BE2C (cell line): ENCODE measurements at regions not wholly inside any gene's neighbourhood (a gene's known extent, or its start where the extent isn't known, plus 50 kb on each side); places are given as distances from the start of the nearest gene placed in this dataset.

Experiments used
- DNase-seq: peaks from one replicate; pipeline ENCODE4 v3.0.0-alpha.2; 2020
- H3K27me3 ChIP-seq: fragments of 250-450 bp; sonication (Bioruptor Pico); 2 replicates; pipeline ENCODE4 v1.5.1; 2020; ENCODE audit warnings: mild to moderate bottlenecking
- H3K36me3 ChIP-seq: fragments of 250-450 bp; sonication (Bioruptor Pico); 2 replicates; pipeline ENCODE4 v1.5.1; 2020; ENCODE audit warnings: mild to moderate bottlenecking
- H3K4me1 ChIP-seq: fragments of 250-450 bp; sonication (Bioruptor Pico); 2 replicates; pipeline ENCODE4 v1.5.1; 2020
- H3K4me3 ChIP-seq: 2 replicates; pipeline ENCODE4 v1.5.1; 2011; ENCODE audit warnings: low read depth, low read length
- H3K9me3 ChIP-seq: fragments of 250-450 bp; sonication (Bioruptor Pico); 2 replicates; pipeline ENCODE4 v1.5.1; 2020
- TF ChIP-seq, protein P1 (sequence below): IDR thresholded peaks from 2 replicates; pipeline ENCODE4 v1.5.1; 2012; ENCODE audit warnings: mild to moderate bottlenecking, low read depth, low read length

- no peaks in the 10 kb centered on the region for H3K9me3 ChIP-seq
- no peaks in the 10 kb centered on the region; the same call in 1 of the 2 replicates for H3K4me1 ChIP-seq
- TF ChIP-seq, protein P1, sequence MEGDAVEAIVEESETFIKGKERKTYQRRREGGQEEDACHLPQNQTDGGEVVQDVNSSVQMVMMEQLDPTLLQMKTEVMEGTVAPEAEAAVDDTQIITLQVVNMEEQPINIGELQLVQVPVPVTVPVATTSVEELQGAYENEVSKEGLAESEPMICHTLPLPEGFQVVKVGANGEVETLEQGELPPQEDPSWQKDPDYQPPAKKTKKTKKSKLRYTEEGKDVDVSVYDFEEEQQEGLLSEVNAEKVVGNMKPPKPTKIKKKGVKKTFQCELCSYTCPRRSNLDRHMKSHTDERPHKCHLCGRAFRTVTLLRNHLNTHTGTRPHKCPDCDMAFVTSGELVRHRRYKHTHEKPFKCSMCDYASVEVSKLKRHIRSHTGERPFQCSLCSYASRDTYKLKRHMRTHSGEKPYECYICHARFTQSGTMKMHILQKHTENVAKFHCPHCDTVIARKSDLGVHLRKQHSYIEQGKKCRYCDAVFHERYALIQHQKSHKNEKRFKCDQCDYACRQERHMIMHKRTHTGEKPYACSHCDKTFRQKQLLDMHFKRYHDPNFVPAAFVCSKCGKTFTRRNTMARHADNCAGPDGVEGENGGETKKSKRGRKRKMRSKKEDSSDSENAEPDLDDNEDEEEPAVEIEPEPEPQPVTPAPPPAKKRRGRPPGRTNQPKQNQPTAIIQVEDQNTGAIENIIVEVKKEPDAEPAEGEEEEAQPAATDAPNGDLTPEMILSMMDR, result no peak
- no peaks in the 10 kb centered on the region for H3K36me3 ChIP-seq
- peak; percentile 20 for DNase-seq
- H3K4me3 ChIP-seq, result no peak overlapping the region
- no peaks in the 10 kb centered on the region for H3K27me3 ChIP-seq
These were observed 56.3 kb upstream of the SMIM36 start for GRCh38 chr17:55567240-55568214.

DNA sequence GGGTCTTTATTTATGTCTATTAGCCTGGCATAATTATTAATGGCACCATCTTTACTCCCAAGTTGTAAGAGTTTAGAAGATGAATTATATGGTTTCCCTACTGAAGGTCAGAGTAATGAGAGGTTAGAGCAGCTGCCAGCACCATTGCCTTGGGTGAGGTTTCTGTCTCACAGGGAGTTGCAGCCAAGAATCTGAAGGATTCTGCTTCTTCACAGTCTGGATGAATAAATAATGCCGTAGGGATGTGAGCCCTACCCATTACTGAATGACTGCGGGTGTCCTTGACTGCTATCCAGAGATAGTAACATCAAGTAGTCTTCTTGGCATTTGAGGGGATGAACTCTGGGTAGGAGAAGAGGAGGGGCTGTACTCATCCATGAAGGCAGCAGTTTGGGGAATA, 52.8 kb upstream of the SMIM36 start:
- TF ChIP-seq, protein P1, result no peak
- H3K27me3 ChIP-seq, result no peaks in the 10 kb centered on the region
- H3K4me3 ChIP-seq, result no peak overlapping the region
- H3K4me1 ChIP-seq, result no peaks in the 10 kb centered on the region; the same call in 1 of the 2 replicates
- H3K36me3 ChIP-seq, result no peaks in the 10 kb centered on the region
- DNase-seq, result no peak
- no peaks in the 10 kb centered on the region; the same call in 1 of the 2 replicates for H3K9me3 ChIP-seq

- no peaks in the 10 kb centered on the region for H3K36me3 ChIP-seq
- H3K27me3 ChIP-seq, result no peaks in the 10 kb centered on the region
- no peaks in the 10 kb centered on the region; the same call in 1 of the 2 replicates for H3K9me3 ChIP-seq
- TF ChIP-seq, protein P1, result no peak
- no peak overlapping the region for H3K4me3 ChIP-seq
- no peaks in the 10 kb centered on the region; the same call in 1 of the 2 replicates for H3K4me1 ChIP-seq
- no peak for DNase-seq
These were observed 52.1 kb upstream of the SMIM36 start for GRCh38 chr17:55563363-55563762.

DNA sequence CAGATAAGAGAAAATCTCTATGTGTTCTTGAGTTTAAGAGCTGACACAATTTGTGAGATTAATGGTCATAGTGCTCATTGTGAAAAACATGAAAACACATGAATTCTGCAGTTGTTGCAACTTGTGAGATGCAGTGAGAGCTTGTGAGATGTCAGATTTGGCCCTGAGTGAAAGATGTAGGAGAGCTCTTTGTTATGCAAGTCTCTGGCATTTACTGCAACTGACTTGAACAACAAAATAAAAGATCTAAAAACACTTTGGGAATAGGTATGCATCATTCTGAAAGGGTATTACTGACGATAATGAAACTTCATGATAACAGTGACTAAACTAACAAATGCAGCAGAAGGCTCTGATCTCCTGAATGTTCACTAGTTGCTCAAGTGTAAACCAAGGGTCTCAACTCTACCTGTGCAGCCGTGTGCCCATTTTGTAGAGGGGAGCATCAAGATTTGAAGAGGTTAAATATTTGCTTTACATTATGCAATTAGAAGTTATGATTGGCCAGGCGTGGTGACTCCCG, 50.8 kb upstream of the SMIM36 start:
- no peak overlapping the region for H3K4me3 ChIP-seq
- TF ChIP-seq, protein P1, result no peak
- no peaks in the 10 kb centered on the region for H3K36me3 ChIP-seq
- H3K9me3 ChIP-seq, result no peaks in the 10 kb centered on the region; the same call in 1 of the 2 replicates
- no peaks in the 10 kb centered on the region; the same call in 1 of the 2 replicates for H3K4me1 ChIP-seq
- no peaks in the 10 kb centered on the region for H3K27me3 ChIP-seq
- no peak for DNase-seq

DNA sequence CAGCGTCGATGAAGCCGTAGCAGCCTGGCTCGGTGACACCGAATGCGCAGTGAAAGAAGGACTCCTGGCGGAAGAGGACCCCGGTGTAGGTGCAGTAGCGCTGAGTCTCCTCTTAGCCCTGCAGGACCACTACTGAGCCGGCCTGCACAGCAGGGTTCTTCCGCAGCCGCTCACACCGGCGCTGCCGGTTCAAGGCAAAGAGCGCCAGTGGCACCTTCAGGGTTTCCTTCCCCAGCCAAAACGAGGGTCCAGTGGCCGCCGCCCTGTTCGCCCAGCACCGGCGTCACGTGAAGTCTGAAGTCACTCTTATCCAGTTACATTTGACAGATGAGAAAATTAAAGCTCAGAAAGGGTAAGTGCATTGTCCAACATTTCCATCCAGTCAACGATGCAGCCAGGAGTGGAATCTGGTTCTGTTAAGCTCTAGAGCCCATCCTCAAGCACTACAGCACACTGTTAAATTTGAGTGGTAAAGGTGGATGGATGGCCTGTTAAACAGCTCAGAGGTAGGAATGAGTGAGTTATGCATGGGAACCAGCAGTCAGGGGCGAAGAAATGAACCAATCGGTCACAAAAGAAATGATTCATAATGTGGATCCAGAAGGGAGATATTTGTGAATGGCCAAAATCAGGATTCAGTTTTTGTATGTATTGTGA, 50.2 kb upstream of the SMIM36 start:
- DNase-seq, result no peak
- Histone ChIP-seq H3K36me3 (no peaks in the 10 kb centered on the region), H3K4me3 (no peak overlapping the region), H3K9me3 (no peaks in the 10 kb centered on the region; the same call in 1 of the 2 replicates), H3K27me3 (no peaks in the 10 kb centered on the region), H3K4me1 (no peaks in the 10 kb centered on the region)
- TF ChIP-seq, protein P1, result no peak
